GM21529 (cell line): ENCODE measurements at regions not wholly inside any gene's neighbourhood (a gene's known extent, or its start where the extent isn't known, plus 50 kb on each side); places are given as distances from the start of the nearest gene placed in this dataset.

Source experiments
- ATAC-seq: cut with Tn5 transposase; IDR thresholded peaks from one replicate; pipeline ENCODE4 v1.9.1; 2021; ENCODE audit not compliant: unreplicated experiment

DNA sequence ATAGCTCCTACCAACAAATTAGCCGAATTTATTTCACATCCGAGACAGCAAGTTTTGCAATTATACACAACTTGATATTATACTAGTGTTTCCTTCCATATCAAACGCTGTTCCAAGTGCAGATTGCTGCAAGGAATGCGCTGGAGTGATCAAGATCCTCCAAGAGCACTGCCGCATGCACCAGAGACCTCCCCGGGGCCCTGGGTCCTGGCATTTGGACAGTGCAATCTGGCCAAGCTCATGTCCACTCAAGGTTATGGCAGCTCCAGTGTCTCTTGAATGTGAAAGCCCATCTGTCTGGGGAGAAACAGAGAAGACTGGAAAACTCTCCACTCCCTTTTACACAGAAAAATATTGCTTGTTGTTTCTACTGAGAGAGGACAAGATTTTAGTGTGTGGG, 111.9 kb downstream of the HSPH1 start:
- ATAC-seq = no peak

GRCh38 chr13:31049083-31049482, 112.6 kb downstream of the HSPH1 start:
- no peak for ATAC-seq

DNA sequence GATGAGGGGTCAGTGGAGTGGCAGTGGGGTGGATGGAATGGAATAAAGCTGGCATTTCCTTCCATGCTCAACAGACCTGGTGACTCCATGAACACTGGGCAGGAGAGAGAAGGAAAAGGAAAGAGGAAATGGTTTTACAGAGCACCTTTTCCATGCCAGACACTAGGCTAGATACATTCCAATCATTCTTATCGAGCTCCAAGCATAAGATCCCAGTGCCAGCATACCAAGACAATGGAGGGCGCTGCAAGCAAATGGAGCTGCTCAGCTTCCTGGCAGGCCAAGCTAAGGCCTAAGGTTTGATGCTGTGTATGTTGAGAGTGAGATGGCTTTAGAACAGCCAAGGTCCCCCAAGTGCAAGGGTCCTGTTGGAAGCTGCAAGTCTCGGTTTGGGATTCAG, 113.2 kb downstream of the HSPH1 start:
- ATAC-seq = no peak

DNA sequence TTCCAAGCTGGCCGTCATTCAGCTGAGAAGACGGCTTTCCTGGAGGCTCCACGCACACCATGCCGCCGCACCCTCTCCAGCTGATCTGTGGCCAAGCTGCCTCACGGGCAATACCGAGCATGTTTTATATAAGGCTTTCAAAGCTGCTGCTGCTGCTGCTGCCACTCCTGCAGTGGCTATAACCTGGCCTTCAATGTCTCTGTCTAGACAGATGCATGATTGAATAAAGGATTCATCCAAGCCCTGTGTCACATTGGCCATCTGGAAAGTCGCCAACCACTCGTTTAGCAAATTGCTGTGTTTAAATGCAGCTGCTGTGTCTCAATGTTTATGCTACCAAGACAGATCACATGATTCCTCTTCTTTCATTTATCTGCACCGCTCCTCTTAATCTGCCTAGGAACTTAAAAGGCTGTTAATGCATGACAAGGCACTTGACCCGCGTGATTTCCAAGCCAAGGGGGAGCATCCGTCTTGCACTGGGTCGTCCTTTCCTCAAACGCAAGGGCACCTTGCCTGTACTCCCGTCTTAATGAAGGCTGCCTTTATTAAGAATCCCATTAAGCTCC, 114.3 kb downstream of the TEX26 start:
- ATAC-seq = no peak

GRCh38 chr13:31045286-31046081, 113.0 kb downstream of the TEX26 start:
- ATAC-seq = no peak

GRCh38 chr13:31044364-31045285, 112.2 kb downstream of the TEX26 start:
- peak; percentile 85 for ATAC-seq

DNA sequence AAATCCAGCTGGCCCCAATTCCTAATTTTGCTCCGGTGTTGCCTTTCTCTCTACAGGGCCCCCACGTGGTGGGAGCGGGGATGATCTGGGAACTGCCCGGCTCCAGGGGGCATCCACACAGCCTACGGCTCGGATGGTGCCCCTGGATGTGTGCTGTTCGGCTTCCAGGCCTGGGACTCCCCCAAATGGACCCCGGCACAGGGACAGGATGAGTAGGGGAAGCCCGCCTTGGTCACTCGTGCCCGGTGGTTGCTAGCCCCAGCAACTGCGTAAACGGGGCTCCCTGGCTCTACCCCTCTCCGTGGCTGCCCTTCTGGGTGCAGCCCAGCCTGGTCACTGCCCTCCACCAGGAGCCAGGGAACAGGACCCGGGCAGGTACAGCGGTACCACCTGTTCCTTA, 111.5 kb downstream of the TEX26 start:
- ATAC-seq = peak; percentile 2

GRCh38 chr13:31042481-31043165, 110.2 kb downstream of the TEX26 start:
- no peak for ATAC-seq

GRCh38 chr13:31042049-31042448, 109.6 kb downstream of the TEX26 start:
- ATAC-seq = no peak

- peak; percentile 82 for ATAC-seq
Measured at GRCh38 chr13:31038834-31039552, 106.5 kb downstream of the TEX26 start.

- no peak for ATAC-seq
Measured at GRCh38 chr13:31037874-31038500, 105.5 kb downstream of the TEX26 start.

DNA sequence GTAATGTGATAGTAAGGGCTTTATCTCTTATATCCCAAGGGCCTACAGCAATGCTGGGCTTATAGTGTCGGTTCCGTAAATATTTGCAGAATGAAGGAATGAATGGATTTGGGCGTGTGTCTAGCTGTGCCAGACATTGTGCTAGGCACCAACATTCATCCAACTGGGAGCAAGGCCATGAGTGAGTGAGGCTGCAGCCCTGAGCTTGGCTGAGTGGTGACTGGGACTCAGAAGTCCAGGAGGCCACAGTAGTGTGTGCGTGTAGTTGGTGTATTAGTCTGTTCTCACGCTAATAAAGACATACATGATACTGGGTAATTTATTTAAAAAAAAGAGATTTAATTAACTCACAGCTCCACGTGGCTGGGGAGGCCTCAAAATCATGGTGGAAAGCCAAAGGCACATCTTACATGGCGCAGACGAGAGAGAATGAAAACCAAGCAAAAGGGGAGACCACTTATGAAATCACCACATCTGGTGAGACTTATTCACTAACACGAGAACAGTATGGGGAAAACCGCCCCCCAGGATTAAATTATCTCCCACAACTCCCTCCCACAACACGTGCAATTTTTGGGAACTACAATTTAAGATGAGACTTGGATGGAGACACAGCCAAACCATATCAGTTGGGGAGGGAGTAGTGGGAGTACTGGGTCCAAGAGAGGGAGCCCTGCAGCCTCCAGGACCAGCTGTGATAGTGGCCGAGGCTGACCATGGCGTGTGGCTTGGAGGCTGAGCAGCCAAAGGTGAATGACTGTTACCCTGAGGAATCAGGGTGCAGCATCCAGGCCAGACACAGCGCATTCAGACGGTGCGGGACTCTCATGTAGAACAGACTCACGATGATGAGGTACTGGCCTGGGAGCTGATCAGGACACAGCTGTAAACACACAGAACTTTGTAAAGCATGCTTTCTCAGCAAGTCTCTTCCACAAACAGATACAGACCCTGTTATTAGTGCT, 104.6 kb downstream of the TEX26 start:
- no peak for ATAC-seq

- ATAC-seq = no peak
Measured at GRCh38 chr13:31035185-31035965, 102.9 kb downstream of the TEX26 start.

- ATAC-seq = no peak
Measured at GRCh38 chr13:31032528-31033113, 100.2 kb downstream of the TEX26 start.

DNA sequence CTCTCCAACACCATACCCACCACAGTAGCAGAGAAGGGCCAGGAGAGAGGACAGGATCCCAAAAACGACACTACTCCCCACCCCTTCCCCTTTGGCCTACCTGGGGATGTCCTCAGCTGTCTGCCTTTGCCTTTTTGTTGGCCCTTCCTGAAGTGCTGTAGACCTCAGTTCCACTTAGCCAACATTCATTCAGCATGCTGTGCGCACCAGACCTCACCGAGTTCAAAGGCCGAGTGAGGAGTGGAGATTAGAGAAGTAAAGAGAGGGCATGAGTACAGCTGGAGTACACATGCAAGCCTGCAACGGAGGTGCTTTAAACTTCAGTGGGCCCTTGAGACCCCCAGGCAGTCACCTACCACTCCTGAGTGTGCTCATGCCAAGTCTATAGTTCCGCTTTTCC, 99.0 kb downstream of the TEX26 start:
- no peak for ATAC-seq

- no peak for ATAC-seq
Measured at GRCh38 chr13:31029102-31029501, 96.6 kb downstream of the TEX26 start.

- ATAC-seq = no peak
Measured at GRCh38 chr13:31027136-31027535, 94.7 kb downstream of the TEX26 start.
